ENCODE measurements at regions not wholly inside any gene's neighbourhood (a gene's known extent, or its start where the extent isn't known, plus 50 kb on each side); places are given as distances from the start of the nearest gene placed in this dataset.

DNA sequence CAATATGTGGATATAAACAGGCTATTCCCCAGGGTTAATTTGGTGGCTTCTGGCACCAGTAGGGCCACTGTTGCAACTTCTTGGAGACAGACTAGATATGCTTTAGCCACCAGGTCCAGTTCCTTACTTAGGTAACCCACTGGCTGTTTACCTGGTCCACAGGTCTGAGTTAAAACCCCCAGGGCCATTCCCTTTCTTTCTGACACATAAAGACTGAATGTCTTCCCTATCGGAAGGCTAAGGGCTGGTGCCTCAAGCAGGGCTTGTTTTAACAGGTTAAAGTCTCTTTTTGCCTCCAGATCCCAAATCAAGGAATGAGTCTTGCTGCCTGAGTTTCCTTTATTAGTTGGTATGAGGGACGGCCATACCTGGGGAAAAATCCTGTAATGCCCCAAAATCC, 1052.7 kb upstream of the CNTN5 start:
- TF ChIP-seq, protein P1, sequence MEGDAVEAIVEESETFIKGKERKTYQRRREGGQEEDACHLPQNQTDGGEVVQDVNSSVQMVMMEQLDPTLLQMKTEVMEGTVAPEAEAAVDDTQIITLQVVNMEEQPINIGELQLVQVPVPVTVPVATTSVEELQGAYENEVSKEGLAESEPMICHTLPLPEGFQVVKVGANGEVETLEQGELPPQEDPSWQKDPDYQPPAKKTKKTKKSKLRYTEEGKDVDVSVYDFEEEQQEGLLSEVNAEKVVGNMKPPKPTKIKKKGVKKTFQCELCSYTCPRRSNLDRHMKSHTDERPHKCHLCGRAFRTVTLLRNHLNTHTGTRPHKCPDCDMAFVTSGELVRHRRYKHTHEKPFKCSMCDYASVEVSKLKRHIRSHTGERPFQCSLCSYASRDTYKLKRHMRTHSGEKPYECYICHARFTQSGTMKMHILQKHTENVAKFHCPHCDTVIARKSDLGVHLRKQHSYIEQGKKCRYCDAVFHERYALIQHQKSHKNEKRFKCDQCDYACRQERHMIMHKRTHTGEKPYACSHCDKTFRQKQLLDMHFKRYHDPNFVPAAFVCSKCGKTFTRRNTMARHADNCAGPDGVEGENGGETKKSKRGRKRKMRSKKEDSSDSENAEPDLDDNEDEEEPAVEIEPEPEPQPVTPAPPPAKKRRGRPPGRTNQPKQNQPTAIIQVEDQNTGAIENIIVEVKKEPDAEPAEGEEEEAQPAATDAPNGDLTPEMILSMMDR (IDR thresholded peaks at IDR 0.05; ENCODE audit: low read depth, low read length), result no peak
- TF ChIP-seq EZH2phosphoT487 (IDR thresholded peaks at IDR 0.05; ENCODE audit: low read depth), result no peak

Data from OCI-LY3 (cell line).